MG63 (cell line): ENCODE measurements at regions not wholly inside any gene's neighbourhood (a gene's known extent, or its start where the extent isn't known, plus 50 kb on each side); places are given as distances from the start of the nearest gene placed in this dataset.

Experiments
- DNase-seq: peaks from one replicate; pipeline ENCODE4 v3.0.0-alpha.2; 2020
- H3K27me3 ChIP-seq: fragments of 250-450 bp; sonication (Bioruptor Pico); 2 replicates; pipeline ENCODE4 v1.5.1; 2020; ENCODE audit warnings: mild to moderate bottlenecking, moderate library complexity
- H3K36me3 ChIP-seq: fragments of 250-450 bp; sonication (Bioruptor Pico); 2 replicates; pipeline ENCODE4 v1.5.1; 2020; ENCODE audit warnings: mild to moderate bottlenecking, moderate library complexity
- H3K4me3 ChIP-seq: fragments of 250-450 bp; sonication (Bioruptor Pico); 2 replicates; pipeline ENCODE4 v1.5.1; 2020; ENCODE audit warnings: mild to moderate bottlenecking, moderate library complexity
- H3K9me3 ChIP-seq: fragments of 250-450 bp; sonication (Bioruptor Pico); 2 replicates; pipeline ENCODE4 v1.5.1; 2020; ENCODE audit warnings: mild to moderate bottlenecking, moderate library complexity

DNA sequence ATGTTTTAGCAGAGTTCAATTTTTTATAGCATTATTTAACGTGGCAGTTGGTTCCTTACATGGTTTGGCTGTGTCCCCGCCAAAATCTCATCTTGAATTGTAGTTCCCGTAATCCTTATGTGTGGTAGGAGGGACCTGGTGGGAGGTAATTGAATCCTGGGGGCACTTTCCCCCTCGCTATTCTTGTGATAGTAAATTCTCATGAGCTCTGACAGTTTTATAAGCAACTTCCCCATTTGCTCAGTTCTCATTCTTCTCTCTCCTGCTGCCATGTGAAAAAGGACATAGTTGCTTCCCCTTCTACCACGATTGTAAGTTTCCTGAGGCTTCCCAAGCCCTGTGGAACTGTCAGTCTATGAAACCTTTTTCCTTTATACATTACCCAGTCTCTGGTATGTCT is 329.5 kb downstream of the GRIA2 start:
- H3K9me3 ChIP-seq, result no peaks in the 10 kb centered on the region
- H3K27me3 ChIP-seq, result no peaks in the 10 kb centered on the region; the same call in 1 of the 2 replicates
- DNase-seq, result no peak
- no peaks in the 10 kb centered on the region for H3K36me3 ChIP-seq
- H3K4me3 ChIP-seq, result no peak overlapping the region

DNA sequence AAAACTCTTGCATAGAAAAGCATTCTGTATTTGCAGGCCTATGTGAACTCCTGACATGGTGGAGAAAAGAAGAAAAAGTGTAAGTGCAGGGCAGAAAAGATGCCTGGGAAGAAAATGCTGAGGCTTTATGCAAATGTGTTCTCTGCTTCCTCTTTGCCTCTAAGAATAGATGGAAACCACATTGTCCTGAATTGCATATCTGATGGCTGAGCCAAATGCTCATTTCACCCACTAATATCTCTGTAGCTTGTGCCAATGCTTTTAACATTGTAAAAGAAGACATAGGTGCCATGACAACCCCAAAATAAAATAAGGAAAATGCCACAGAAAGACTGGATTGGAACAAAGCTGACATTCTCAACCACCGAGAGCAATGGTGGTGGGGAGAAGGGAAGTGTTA is 307.4 kb downstream of the GRIA2 start:
- no peaks in the 10 kb centered on the region for H3K27me3 ChIP-seq
- no peak for DNase-seq
- H3K4me3 ChIP-seq, result no peak overlapping the region
- H3K9me3 ChIP-seq, result peaks cover 11% of the 10 kb centered on the region
- H3K36me3 ChIP-seq, result no peaks in the 10 kb centered on the region

DNA sequence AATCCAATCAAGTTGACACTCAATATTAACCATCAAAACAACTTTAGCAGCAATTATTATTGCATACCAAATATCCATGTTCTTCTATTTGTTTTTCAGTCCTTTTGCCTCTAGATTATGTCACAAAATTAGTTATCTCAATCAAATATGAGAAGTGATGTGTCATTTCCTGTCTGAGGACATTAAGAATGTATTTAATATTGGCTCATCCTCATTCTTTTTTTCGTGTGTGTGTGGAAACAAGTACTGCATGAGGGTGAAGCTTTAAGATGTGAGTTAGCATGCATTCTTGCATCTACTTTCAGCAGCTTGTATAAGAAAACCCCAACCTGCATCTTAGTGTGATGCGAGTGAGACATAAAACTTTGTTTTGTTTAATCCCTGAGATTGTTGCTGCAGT is 301.4 kb downstream of the GRIA2 start:
- Histone ChIP-seq H3K4me3 (no peak overlapping the region), H3K27me3 (peaks cover 2% of the 10 kb centered on the region; the same call in 1 of the 2 replicates), H3K36me3 (no peaks in the 10 kb centered on the region), H3K9me3 (peaks cover 4% of the 10 kb centered on the region; the same call in 1 of the 2 replicates)
- DNase-seq, result no peak

DNA sequence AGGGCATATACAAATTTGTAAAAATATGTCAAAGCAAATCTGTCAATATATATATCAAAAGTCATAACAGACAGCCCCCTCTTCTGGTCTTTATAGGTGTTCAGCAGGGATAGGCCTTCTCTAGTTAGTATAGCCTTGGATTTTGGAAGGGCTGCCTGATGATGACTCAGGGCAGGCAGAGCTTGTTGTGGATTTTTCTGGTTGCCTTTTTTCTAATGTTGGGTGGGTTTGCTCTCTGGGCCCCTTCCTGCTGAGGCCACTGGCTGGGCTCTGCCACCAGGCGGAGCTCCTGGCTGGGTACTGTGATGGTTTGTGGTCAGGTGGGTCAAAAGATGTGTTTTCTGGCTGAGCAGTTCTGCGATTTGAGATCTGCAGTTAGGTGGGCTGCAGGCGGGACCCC is 294.2 kb downstream of the GRIA2 start:
- Histone ChIP-seq H3K9me3 (no peaks in the 10 kb centered on the region), H3K27me3 (peaks cover 2% of the 10 kb centered on the region; the same call in 1 of the 2 replicates), H3K36me3 (no peaks in the 10 kb centered on the region), H3K4me3 (no peak overlapping the region)
- DNase-seq, result peak; percentile 36

DNA sequence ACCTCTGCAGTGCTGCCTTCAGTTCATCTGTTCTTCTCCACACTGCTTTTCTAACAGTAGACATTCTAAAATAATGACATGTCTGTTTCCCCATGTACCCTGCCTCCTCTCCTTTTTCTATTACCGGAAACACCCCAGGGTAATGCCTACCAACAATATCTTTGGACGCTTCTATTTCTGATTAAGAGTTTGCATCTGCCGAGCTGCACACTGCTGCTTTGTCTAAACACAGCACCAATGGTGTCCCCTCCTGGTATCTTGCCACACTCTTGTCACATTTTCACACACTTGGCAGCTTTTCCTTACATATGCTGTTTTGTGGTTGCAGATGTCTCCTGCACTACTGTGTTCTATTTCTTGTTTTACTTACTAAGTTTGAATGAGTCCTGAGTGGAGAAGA is 288.8 kb downstream of the GRIA2 start:
- no peak for DNase-seq
- Histone ChIP-seq H3K27me3 (peaks cover 3% of the 10 kb centered on the region; the same call in 1 of the 2 replicates), H3K36me3 (no peaks in the 10 kb centered on the region), H3K4me3 (no peak overlapping the region), H3K9me3 (no peaks in the 10 kb centered on the region)

DNA sequence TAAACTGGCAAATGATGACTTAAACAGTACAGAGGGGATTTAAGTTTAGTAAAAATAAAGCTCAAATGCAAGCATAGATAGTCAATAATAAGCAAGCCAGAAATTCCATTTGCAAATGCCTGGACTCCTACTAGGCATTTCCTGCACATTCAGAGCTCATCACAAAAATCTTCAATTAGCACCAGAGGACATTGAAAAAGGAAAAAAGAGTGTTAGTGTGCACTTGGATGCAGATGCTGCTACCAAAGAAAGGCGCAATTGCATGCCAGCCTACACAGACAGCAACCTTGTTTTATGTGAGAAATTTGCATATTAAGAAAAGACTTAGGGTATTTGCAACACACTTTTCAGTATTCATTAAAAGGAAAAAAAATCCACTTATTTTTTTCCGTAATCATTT is 282.1 kb downstream of the GRIA2 start:
- no peak overlapping the region for H3K4me3 ChIP-seq
- DNase-seq, result no peak
- H3K27me3 ChIP-seq, result no peaks in the 10 kb centered on the region
- H3K36me3 ChIP-seq, result no peaks in the 10 kb centered on the region
- H3K9me3 ChIP-seq, result no peaks in the 10 kb centered on the region

DNA sequence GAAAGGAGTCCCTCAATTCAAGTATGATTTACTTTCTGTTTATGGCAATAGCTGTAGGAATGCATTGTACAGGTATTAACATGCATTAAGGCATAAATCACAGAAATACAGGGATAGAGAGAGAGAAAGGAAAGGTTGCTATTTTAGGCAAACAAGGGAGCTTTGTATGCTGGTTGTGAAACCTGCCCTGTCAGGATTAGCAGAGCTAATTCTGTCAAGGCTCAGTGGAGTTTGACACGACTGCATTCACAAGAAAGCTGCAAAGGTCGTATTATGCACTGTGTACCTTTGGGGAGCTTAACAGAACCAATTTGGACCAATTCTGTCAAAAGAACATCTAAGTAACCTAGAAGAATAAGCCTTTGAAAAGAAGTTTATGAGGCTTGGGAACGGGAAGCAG is 239.3 kb downstream of the GRIA2 start:
- Histone ChIP-seq H3K9me3 (no peaks in the 10 kb centered on the region), H3K4me3 (no peak overlapping the region), H3K36me3 (no peaks in the 10 kb centered on the region), H3K27me3 (no peaks in the 10 kb centered on the region; the same call in 1 of the 2 replicates)
- no peak for DNase-seq

DNA sequence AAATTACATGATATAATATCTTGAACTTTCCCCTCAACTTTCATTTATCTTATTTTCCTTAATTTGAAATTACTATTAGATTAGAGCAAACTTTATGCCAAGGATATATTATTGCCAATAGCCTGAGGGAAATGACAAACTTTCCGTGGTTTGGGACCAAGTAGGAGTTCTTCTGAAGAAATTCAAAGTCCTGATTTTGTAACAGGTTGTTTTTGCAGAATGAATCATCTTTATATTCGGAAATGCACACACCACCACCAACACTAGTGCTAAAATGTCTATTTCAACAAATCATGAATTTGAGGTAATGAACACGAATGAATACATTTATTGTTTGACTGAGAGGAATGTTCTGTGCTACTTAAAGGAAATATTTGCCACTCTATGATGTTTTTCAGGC is 226.7 kb downstream of the GRIA2 start:
- Histone ChIP-seq H3K36me3 (no peaks in the 10 kb centered on the region), H3K9me3 (no peaks in the 10 kb centered on the region), H3K4me3 (no peak overlapping the region), H3K27me3 (no peaks in the 10 kb centered on the region)
- DNase-seq, result no peak

DNA sequence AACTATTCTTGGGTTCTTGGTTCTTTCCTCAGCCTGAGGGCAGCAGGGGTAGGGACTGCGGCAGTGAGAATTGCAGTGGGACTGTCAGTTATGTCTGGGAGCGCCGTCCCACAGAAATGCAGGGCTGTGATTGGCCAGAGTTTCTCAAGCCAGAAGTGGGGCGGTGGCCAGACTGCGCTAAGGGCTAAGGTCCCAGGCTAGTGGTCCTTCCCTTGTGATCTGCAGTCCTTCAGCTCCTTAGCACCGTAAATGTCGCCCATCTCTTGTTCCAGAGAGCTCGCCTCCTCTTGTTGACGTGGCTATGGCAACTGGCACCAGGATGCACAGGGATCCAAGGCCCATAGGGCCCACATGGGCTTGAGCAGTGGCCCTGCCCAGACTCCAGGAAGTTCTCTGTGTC is 223.5 kb downstream of the GRIA2 start:
- no peaks in the 10 kb centered on the region for H3K27me3 ChIP-seq
- no peak for DNase-seq
- no peaks in the 10 kb centered on the region for H3K36me3 ChIP-seq
- H3K9me3 ChIP-seq, result no peaks in the 10 kb centered on the region
- H3K4me3 ChIP-seq, result no peak overlapping the region

DNA sequence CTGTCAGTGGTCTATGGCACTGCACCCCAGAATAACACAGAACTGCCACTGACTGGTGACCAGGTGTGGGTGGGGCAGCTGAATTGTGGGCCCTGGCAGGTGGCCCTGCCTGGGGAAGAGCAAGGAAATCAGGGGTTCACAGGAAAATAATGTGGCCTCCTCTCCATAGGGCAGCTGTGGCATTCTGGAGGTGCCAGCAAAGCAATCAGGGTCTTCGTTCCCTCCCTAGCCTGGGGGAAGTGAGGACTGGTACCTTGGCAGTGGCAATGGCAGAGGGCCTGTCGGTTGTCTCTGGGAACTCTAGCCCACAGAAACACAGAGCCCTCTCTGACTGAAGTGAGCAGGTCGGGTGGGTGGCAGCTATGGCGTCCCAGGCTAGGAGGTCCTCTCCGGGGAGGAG is 223.0 kb downstream of the GRIA2 start:
- no peaks in the 10 kb centered on the region for H3K36me3 ChIP-seq
- H3K4me3 ChIP-seq, result no peak overlapping the region
- H3K9me3 ChIP-seq, result no peaks in the 10 kb centered on the region
- H3K27me3 ChIP-seq, result no peaks in the 10 kb centered on the region
- no peak for DNase-seq

DNA sequence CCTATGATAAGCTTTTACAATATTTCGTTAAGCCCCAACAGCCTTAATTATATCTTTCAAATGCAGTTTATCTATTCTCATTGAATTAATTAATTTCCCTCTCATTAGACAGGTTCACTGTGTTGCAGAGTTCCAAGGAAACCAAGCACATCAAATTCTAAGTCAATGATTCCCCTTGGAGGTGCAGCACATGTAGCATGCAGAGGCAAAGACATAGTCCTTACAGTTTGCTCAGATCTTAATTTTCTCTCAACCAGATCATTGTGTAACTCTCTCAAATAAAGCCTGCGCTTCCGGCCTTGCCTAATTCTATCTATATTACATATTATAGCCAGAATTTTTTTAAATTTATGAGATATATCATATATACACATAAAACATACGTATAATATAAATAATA is 205.4 kb downstream of the GRIA2 start:
- DNase-seq, result no peak
- Histone ChIP-seq H3K4me3 (no peak overlapping the region), H3K27me3 (peaks cover 7% of the 10 kb centered on the region), H3K36me3 (no peaks in the 10 kb centered on the region), H3K9me3 (peaks cover 5% of the 10 kb centered on the region; the same call in 1 of the 2 replicates)

DNA sequence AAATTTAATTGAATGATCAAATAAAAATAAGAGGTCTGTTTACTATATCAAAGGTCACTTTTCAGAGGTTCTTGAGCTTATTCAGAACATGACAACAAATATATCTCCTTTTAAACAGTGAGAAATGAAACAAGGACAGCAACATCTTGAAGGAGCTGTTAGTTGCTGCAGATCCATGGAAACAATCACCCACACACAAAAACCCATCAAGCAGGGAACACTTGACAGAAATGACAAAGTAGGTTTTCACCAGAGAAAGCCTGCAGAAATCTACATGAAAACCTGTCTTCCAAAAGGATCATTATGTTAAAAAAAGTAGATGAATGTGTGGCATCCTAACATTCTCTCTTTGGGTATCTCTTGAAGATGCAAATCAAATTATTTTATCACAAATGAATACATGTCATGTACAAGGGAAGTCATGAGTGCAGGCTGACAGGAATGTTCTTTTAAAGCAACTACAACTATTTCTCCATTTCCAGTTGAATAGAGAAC is 203.0 kb downstream of the GRIA2 start:
- DNase-seq, result no peak
- Histone ChIP-seq H3K9me3 (peaks cover 5% of the 10 kb centered on the region; the same call in 1 of the 2 replicates), H3K4me3 (no peak overlapping the region), H3K36me3 (no peaks in the 10 kb centered on the region), H3K27me3 (peaks cover 7% of the 10 kb centered on the region)

DNA sequence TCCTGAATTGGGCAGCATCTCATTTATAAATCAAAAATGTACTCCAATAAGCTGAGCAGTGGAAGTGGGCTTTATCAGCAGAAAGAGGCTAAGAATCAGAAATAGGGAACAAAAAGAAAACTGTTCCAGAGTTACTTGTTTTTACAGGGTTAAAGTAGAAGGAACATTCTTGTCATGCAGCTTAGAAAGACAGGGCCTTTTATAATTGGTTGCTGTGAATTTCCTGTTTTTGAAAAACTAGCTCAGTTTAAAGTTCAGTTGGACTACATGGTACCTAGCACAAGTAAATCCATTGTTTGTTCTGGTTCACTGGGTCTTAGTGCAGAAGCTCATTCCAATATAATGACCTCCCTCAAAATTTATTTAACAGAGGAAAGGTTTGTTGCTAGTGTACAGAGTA is 200.8 kb downstream of the GRIA2 start:
- peaks cover 7% of the 10 kb centered on the region for H3K27me3 ChIP-seq
- peaks cover 5% of the 10 kb centered on the region; the same call in 1 of the 2 replicates for H3K9me3 ChIP-seq
- no peaks in the 10 kb centered on the region for H3K36me3 ChIP-seq

More for the DNA sequence above, 200.8 kb downstream of the GRIA2 start:
- DNase-seq, result no peak
- no peak overlapping the region for H3K4me3 ChIP-seq
